Kidney glomerular epithelial cell (primary cell): ENCODE measurements at regions not wholly inside any gene's neighbourhood (a gene's known extent, or its start where the extent isn't known, plus 50 kb on each side); places are given as distances from the start of the nearest gene placed in this dataset.
A peak's percentile ranks its signal among the peaks of the same experiment; 100 is the strongest.
"Not testable (repeated sequence)": the region's sequence is repeated elsewhere in the genome, so short reads cannot be mapped to it uniquely, and the experiment has no call there.

ENCODE experiments used
- DNase-seq: peaks from one replicate; lab custom pipeline; 2025; lab: John Stamatoyannopoulos, UW

- no peak for DNase-seq
Measured at GRCh38 chr2:47964277-47964676, 58.0 kb upstream of the FBXO11 start.

GRCh38 chr2:47964722-47965434 lies 58.6 kb upstream of the FBXO11 start:
- no peak for DNase-seq

- DNase-seq = not testable (repeated sequence)
Measured at GRCh38 chr2:47976728-47977127, 70.4 kb upstream of the FBXO11 start.

- peak; percentile 58 for DNase-seq
Measured at GRCh38 chr2:47984041-47984440, 77.7 kb upstream of the FBXO11 start.

- no peak for DNase-seq
Measured at GRCh38 chr2:47990503-47990902, 84.2 kb upstream of the FBXO11 start.

- DNase-seq = no peak
Measured at GRCh38 chr2:47992671-47993070, 86.4 kb upstream of the FBXO11 start.

- no peak for DNase-seq
Measured at GRCh38 chr2:47996808-47997207, 90.5 kb upstream of the FBXO11 start.

- no peak for DNase-seq
Measured at GRCh38 chr2:47999512-47999911, 93.2 kb upstream of the FBXO11 start.

GRCh38 chr2:48001498-48001897 lies 95.2 kb upstream of the FBXO11 start:
- DNase-seq = no peak

- no peak for DNase-seq
Measured at GRCh38 chr2:48006094-48006493, 99.8 kb upstream of the FBXO11 start.

GRCh38 chr2:48007699-48008268 lies 101.5 kb upstream of the FBXO11 start:
- no peak for DNase-seq

GRCh38 chr2:48009256-48009655 lies 103.0 kb upstream of the FBXO11 start:
- no peak for DNase-seq

GRCh38 chr2:48015421-48015820 lies 109.1 kb upstream of the FBXO11 start:
- no peak for DNase-seq

GRCh38 chr2:48016225-48017019 lies 110.1 kb upstream of the FBXO11 start:
- no peak for DNase-seq

GRCh38 chr2:48017136-48017535 lies 110.8 kb upstream of the FBXO11 start:
- no peak for DNase-seq

GRCh38 chr2:48018480-48018879 lies 112.2 kb upstream of the FBXO11 start:
- DNase-seq = no peak

- DNase-seq = no peak
Measured at GRCh38 chr2:48026865-48027264, 120.6 kb upstream of the FBXO11 start.

GRCh38 chr2:48032765-48033164 lies 126.5 kb upstream of the FBXO11 start:
- no peak for DNase-seq

- DNase-seq = no peak
Measured at GRCh38 chr2:48034295-48034694, 128.0 kb upstream of the FBXO11 start.

GRCh38 chr2:48036312-48036711 lies 130.0 kb upstream of the FBXO11 start:
- no peak for DNase-seq

GRCh38 chr2:48039209-48039990 lies 133.1 kb upstream of the FBXO11 start:
- no peak for DNase-seq

- no peak for DNase-seq
Measured at GRCh38 chr2:48043131-48043700, 136.9 kb upstream of the FBXO11 start.
